Nephron progenitor cell (in vitro differentiated cells): ENCODE measurements at regions not wholly inside any gene's neighbourhood (a gene's known extent, or its start where the extent isn't known, plus 50 kb on each side); places are given as distances from the start of the nearest gene placed in this dataset.
A peak's percentile ranks its signal among the peaks of the same experiment; 100 is the strongest.

Experiments used
- DNase-seq: peaks from one replicate; pipeline ENCODE4 v3.0.0; 2021
- H3K27ac Mint-ChIP-seq: 2 replicates; pipeline ENCODE4 v1.8.0; 2021; ENCODE audit warnings: mild to moderate bottlenecking, moderate library complexity, mixed read lengths
- H3K27me3 Mint-ChIP-seq: 2 replicates; pipeline ENCODE4 v1.8.0; 2021; ENCODE audit warnings: mild to moderate bottlenecking, low read depth, mixed read lengths; ENCODE audit not compliant: poor library complexity
- H3K36me3 Mint-ChIP-seq: 2 replicates; pipeline ENCODE4 v1.8.0; 2021; ENCODE audit warnings: low read depth, mixed read lengths
- H3K4me1 Mint-ChIP-seq: 2 replicates; pipeline ENCODE4 v1.8.0; 2021; ENCODE audit warnings: mixed read lengths
- H3K4me3 Mint-ChIP-seq: 2 replicates; pipeline ENCODE4 v1.8.0; 2021; ENCODE audit warnings: mild to moderate bottlenecking, moderate library complexity, mixed read lengths
- H3K9me3 Mint-ChIP-seq: 2 replicates; pipeline ENCODE4 v1.8.0; 2021; ENCODE audit warnings: mild to moderate bottlenecking, moderate library complexity, mixed read lengths
- CTCF ChIP-seq: fragments of 200-600 bp; sonication (generic); IDR thresholded peaks from 2 replicates; pipeline ENCODE4 v1.5.0; 2021; ENCODE audit warnings: antibody characterized with exemption

- Mint-ChIP-seq H3K36me3 (no peaks in the 10 kb centered on the region), H3K4me3 (no peak overlapping the region), H3K9me3 (no peaks in the 10 kb centered on the region), H3K27me3 (peaks cover 3% of the 10 kb centered on the region), H3K27ac (no peak overlapping the region), H3K4me1 (no peaks in the 10 kb centered on the region)
- TF ChIP-seq CTCF = no peak
- no peak for DNase-seq
These were observed 55.9 kb upstream of the ALB start for GRCh38 chr4:73348185-73348584.

GRCh38 chr4:73347497-73347896 lies 56.6 kb upstream of the ALB start:
- peaks cover 3% of the 10 kb centered on the region for H3K27me3 Mint-ChIP-seq
- H3K27ac Mint-ChIP-seq = no peak overlapping the region
- H3K4me3 Mint-ChIP-seq = no peak overlapping the region
- no peak for DNase-seq
- H3K9me3 Mint-ChIP-seq = no peaks in the 10 kb centered on the region
- H3K36me3 Mint-ChIP-seq = no peaks in the 10 kb centered on the region
- no peak for TF ChIP-seq CTCF
- no peaks in the 10 kb centered on the region for H3K4me1 Mint-ChIP-seq

- no peaks in the 10 kb centered on the region for H3K36me3 Mint-ChIP-seq
- no peak for DNase-seq
- H3K27ac Mint-ChIP-seq = no peak overlapping the region
- H3K4me1 Mint-ChIP-seq = no peaks in the 10 kb centered on the region
- TF ChIP-seq CTCF = no peak
- no peaks in the 10 kb centered on the region for H3K9me3 Mint-ChIP-seq
- peaks cover 3% of the 10 kb centered on the region for H3K27me3 Mint-ChIP-seq
- no peak overlapping the region for H3K4me3 Mint-ChIP-seq
These were observed 58.6 kb upstream of the ALB start for GRCh38 chr4:73345399-73345975.

DNA sequence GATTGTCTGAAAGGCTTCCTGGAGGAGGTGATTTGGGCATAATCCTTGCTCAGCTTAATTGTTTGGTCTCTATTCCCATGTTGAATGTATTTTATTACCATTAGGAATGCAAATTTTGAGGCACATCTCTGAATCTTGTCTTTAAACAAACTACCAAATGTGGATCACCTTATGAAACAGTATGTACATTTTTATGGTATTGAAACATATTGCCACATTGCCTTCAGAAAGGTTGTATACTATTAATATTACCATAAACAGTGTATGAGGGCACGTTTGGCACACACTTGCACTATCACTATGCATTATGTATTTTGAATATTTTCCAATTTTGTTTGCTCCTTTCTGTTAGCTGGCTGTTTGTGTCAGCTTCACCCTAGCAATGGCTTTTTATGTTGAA lies 60.0 kb upstream of the ALB start:
- Mint-ChIP-seq H3K4me1 (no peaks in the 10 kb centered on the region), H3K4me3 (no peak overlapping the region), H3K9me3 (no peaks in the 10 kb centered on the region), H3K27me3 (no peaks in the 10 kb centered on the region), H3K27ac (no peak overlapping the region), H3K36me3 (no peaks in the 10 kb centered on the region)
- DNase-seq = no peak
- TF ChIP-seq CTCF = no peak

- no peaks in the 10 kb centered on the region for H3K36me3 Mint-ChIP-seq
- H3K9me3 Mint-ChIP-seq = no peaks in the 10 kb centered on the region
- H3K27me3 Mint-ChIP-seq = no peaks in the 10 kb centered on the region
- TF ChIP-seq CTCF = no peak
- no peaks in the 10 kb centered on the region for H3K4me1 Mint-ChIP-seq
- no peak overlapping the region for H3K27ac Mint-ChIP-seq
- DNase-seq = no peak
- no peak overlapping the region for H3K4me3 Mint-ChIP-seq
These were observed 60.7 kb upstream of the ALB start for GRCh38 chr4:73343432-73343831.

- Mint-ChIP-seq H3K27ac (no peak overlapping the region), H3K36me3 (no peaks in the 10 kb centered on the region), H3K4me3 (no peak overlapping the region), H3K9me3 (no peaks in the 10 kb centered on the region), H3K27me3 (peaks cover 3% of the 10 kb centered on the region), H3K4me1 (no peaks in the 10 kb centered on the region)
- peak; percentile 52 for TF ChIP-seq CTCF
- DNase-seq = peak; percentile 19
These were observed 62.6 kb upstream of the ALB start for GRCh38 chr4:73341454-73341853.
